HEK293 (cell line): ENCODE measurements at regions not wholly inside any gene's neighbourhood (a gene's known extent, or its start where the extent isn't known, plus 50 kb on each side); places are given as distances from the start of the nearest gene placed in this dataset.

ENCODE experiments used
- CTCF ChIP-seq: fragments of 450-650 bp; formaldehyde crosslinking; IDR thresholded peaks from 2 replicates; pipeline ENCODE4 v1.5.1; 2016; ENCODE audit warnings: missing biosample characterization, missing genetic modification characterization
- YY1 ChIP-seq: fragments of 450-650 bp; formaldehyde crosslinking; IDR thresholded peaks from 2 replicates; pipeline ENCODE4 v1.5.1; 2018; ENCODE audit warnings: missing biosample characterization, missing genetic modification characterization
- ZBTB21 ChIP-seq: fragments of 450-650 bp; formaldehyde crosslinking; IDR thresholded peaks from 2 replicates; pipeline ENCODE4 v1.5.1; 2017; ENCODE audit warnings: missing biosample characterization, missing genetic modification characterization
- ZNF202 ChIP-seq: fragments of 450-650 bp; formaldehyde crosslinking; IDR thresholded peaks from 2 replicates; pipeline ENCODE4 v1.5.1; 2016; ENCODE audit warnings: missing biosample characterization, missing genetic modification characterization, borderline replicate concordance
- ZNF596 ChIP-seq: fragments of 450-650 bp; IDR thresholded peaks from 2 replicates; pipeline ENCODE4 v1.5.0; 2018; ENCODE audit warnings: missing biosample characterization, mild to moderate bottlenecking, missing genetic modification characterization, moderate library complexity

DNA sequence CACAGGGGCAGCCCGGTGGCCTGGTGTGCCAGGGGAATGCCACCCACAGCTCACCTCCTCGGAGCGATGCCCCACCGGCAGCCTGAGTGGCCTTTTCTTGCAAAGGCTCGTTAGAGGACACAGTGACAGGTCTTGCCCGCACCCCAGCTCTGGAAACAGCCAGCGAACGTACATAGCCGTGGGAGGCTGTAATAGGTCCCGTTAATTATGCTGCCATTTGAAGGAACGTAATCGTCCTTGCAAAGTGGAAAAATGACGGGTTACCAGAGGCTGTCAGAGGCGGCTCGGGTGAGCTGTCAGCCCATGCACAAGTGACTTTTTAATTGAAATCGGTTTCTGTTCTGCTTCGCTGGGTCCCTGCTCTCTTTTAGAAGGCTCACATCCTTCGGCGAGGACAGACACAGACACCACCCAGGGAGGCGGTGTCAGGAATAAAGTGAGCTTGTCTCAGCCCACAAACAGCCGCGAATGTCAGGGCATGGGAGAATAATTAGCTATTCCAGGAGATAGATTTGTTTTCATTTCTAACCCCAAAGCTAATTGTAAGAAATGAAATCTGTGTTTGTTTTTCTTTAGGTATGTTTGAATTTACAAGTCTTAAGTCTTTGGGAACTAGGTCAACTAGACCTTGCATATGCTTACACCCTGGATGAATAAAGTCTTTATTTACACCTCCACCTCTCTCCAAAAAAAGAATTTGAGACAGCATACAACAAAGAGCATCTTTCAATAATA lies 77.2 kb upstream of the RFLNA start:
- TF ChIP-seq CTCF (no peak), ZNF202 (tag by site-specific recombination) (no peak), ZBTB21 (no peak), YY1 (tag by site-specific recombination) (no peak), ZNF596 (tag by site-specific recombination) (no peak)
